NT2/D1 (cell line): ENCODE measurements at regions not wholly inside any gene's neighbourhood (a gene's known extent, or its start where the extent isn't known, plus 50 kb on each side); places are given as distances from the start of the nearest gene placed in this dataset.

ENCODE experiments used
- DNase-seq: peaks from one replicate; pipeline ENCODE4 v3.0.0-alpha.2; 2011; ENCODE audit warnings: low read depth, low spot score
- H3K27me3 ChIP-seq: 2 replicates; pipeline ENCODE4 v1.6.0; 2011; ENCODE audit warnings: mild to moderate bottlenecking; ENCODE audit not compliant: insufficient read length, insufficient read depth
- H3K36me3 ChIP-seq: 2 replicates; pipeline ENCODE4 v1.6.1; 2011; ENCODE audit warnings: mild to moderate bottlenecking, low read length, mixed read lengths; ENCODE audit not compliant: insufficient read depth, insufficient read length
- H3K4me1 ChIP-seq: 2 replicates; pipeline ENCODE4 v1.5.1; 2011; ENCODE audit not compliant: insufficient read depth, insufficient read length
- H3K4me3 ChIP-seq: 2 replicates; pipeline ENCODE4 v1.5.1; 2011; ENCODE audit warnings: low read depth; ENCODE audit not compliant: insufficient read length
- H3K9ac ChIP-seq: 2 replicates; pipeline ENCODE4 v1.6.0; 2011; ENCODE audit warnings: low read depth; ENCODE audit not compliant: insufficient read length
- H3K9me3 ChIP-seq: 2 replicates; pipeline ENCODE4 v1.5.1; 2011; ENCODE audit warnings: mild to moderate bottlenecking, low read length; ENCODE audit not compliant: insufficient read depth
- SUZ12 ChIP-seq: IDR thresholded peaks from 2 replicates; pipeline ENCODE4 v1.6.1; 2011; ENCODE audit not compliant: insufficient read length, insufficient read depth; ENCODE audit errors: extremely low read depth
- YY1 ChIP-seq: IDR thresholded peaks from 2 replicates; pipeline ENCODE4 v1.6.1; 2011; ENCODE audit not compliant: insufficient read length, insufficient read depth
- ZNF274 ChIP-seq: IDR thresholded peaks from 2 replicates; pipeline ENCODE4 v1.6.1; 2011; ENCODE audit warnings: mild to moderate bottlenecking, low read depth, low read length

GRCh38 chr14:86723254-86723624 lies 1193.3 kb downstream of the FLRT2 start:
- no peaks in the 10 kb centered on the region for H3K9me3 ChIP-seq
- H3K4me1 ChIP-seq = no peaks in the 10 kb centered on the region
- TF ChIP-seq ZNF274 = no peak
- H3K36me3 ChIP-seq = no peaks in the 10 kb centered on the region
- H3K27me3 ChIP-seq = no peaks in the 10 kb centered on the region
- H3K4me3 ChIP-seq = no peak overlapping the region
- DNase-seq = no peak
- H3K9ac ChIP-seq = no peak overlapping the region

- TF ChIP-seq YY1 = no peak
- no peak for TF ChIP-seq SUZ12
- TF ChIP-seq ZNF274 = no peak
- no peaks in the 10 kb centered on the region for H3K36me3 ChIP-seq
- no peak overlapping the region for H3K4me3 ChIP-seq
- no peaks in the 10 kb centered on the region for H3K9me3 ChIP-seq
- no peak overlapping the region for H3K9ac ChIP-seq
- H3K4me1 ChIP-seq = no peaks in the 10 kb centered on the region
- H3K27me3 ChIP-seq = no peaks in the 10 kb centered on the region
- DNase-seq = no peak
These were observed 1192.8 kb downstream of the FLRT2 start for GRCh38 chr14:86722612-86723253.

GRCh38 chr14:86714575-86714974 lies 1184.6 kb downstream of the FLRT2 start:
- H3K4me3 ChIP-seq = no peak overlapping the region
- no peaks in the 10 kb centered on the region for H3K4me1 ChIP-seq
- no peaks in the 10 kb centered on the region for H3K27me3 ChIP-seq
- H3K9me3 ChIP-seq = no peaks in the 10 kb centered on the region
- DNase-seq = no peak
- TF ChIP-seq SUZ12 (no peak), YY1 (no peak), ZNF274 (no peak)
- no peak overlapping the region for H3K9ac ChIP-seq
- H3K36me3 ChIP-seq = no peaks in the 10 kb centered on the region

GRCh38 chr14:86714153-86714552 lies 1184.2 kb downstream of the FLRT2 start:
- Histone ChIP-seq H3K4me3 (no peak overlapping the region), H3K9me3 (no peaks in the 10 kb centered on the region), H3K36me3 (no peaks in the 10 kb centered on the region), H3K4me1 (no peaks in the 10 kb centered on the region), H3K27me3 (no peaks in the 10 kb centered on the region), H3K9ac (no peak overlapping the region)
- no peak for DNase-seq
- TF ChIP-seq ZNF274 (no peak), YY1 (no peak), SUZ12 (no peak)

- Histone ChIP-seq H3K4me1 (no peaks in the 10 kb centered on the region), H3K9ac (no peak overlapping the region), H3K4me3 (no peak overlapping the region), H3K9me3 (no peaks in the 10 kb centered on the region), H3K27me3 (no peaks in the 10 kb centered on the region), H3K36me3 (no peaks in the 10 kb centered on the region)
- TF ChIP-seq YY1 (no peak), ZNF274 (no peak), SUZ12 (no peak)
- DNase-seq = no peak
These were observed 1182.8 kb downstream of the FLRT2 start for GRCh38 chr14:86712727-86713126.

- no peak overlapping the region for H3K9ac ChIP-seq
- H3K4me1 ChIP-seq = no peaks in the 10 kb centered on the region
- no peaks in the 10 kb centered on the region for H3K27me3 ChIP-seq
- no peaks in the 10 kb centered on the region for H3K9me3 ChIP-seq
- no peak for DNase-seq
- TF ChIP-seq SUZ12 = no peak
- TF ChIP-seq YY1 = no peak
- no peak for TF ChIP-seq ZNF274
- H3K4me3 ChIP-seq = no peak overlapping the region
- no peaks in the 10 kb centered on the region for H3K36me3 ChIP-seq
These were observed 1182.2 kb downstream of the FLRT2 start for GRCh38 chr14:86712176-86712575.

- Histone ChIP-seq H3K9me3 (no peaks in the 10 kb centered on the region), H3K9ac (no peak overlapping the region), H3K4me1 (no peaks in the 10 kb centered on the region), H3K36me3 (no peaks in the 10 kb centered on the region), H3K4me3 (no peak overlapping the region), H3K27me3 (no peaks in the 10 kb centered on the region)
- no peak for DNase-seq
- TF ChIP-seq ZNF274 = no peak
- no peak for TF ChIP-seq YY1
- no peak for TF ChIP-seq SUZ12
These were observed 1178.9 kb downstream of the FLRT2 start for GRCh38 chr14:86708846-86709339.
